Uterus (tissue), 2 donors: ENCODE measurements at regions not wholly inside any gene's neighbourhood (a gene's known extent, or its start where the extent isn't known, plus 50 kb on each side); places are given as distances from the start of the nearest gene placed in this dataset.

Experiments used
- POLR2A ChIP-seq, 2 donors: fragments of 450-650 bp; IDR thresholded peaks; one replicate each; pipeline ENCODE4 v1.6.1; 2016; ENCODE audit warnings: antibody characterized with exemption in 2 of 2, mild to moderate bottlenecking in 1 of 2, moderate library complexity in 1 of 2
- TF ChIP-seq, protein P1 (sequence below), 4 experiments: fragments of 200-600 bp in 2 of 4; fragments of 450-650 bp in 2 of 4; sonication (generic) in 2 of 4; IDR thresholded peaks; one replicate each; pipeline ENCODE4 v1.5.1; 2016 to 2019; ENCODE audit warnings: antibody characterized with exemption in 4 of 4, mild to moderate bottlenecking in 2 of 4, moderate library complexity in 1 of 4

DNA sequence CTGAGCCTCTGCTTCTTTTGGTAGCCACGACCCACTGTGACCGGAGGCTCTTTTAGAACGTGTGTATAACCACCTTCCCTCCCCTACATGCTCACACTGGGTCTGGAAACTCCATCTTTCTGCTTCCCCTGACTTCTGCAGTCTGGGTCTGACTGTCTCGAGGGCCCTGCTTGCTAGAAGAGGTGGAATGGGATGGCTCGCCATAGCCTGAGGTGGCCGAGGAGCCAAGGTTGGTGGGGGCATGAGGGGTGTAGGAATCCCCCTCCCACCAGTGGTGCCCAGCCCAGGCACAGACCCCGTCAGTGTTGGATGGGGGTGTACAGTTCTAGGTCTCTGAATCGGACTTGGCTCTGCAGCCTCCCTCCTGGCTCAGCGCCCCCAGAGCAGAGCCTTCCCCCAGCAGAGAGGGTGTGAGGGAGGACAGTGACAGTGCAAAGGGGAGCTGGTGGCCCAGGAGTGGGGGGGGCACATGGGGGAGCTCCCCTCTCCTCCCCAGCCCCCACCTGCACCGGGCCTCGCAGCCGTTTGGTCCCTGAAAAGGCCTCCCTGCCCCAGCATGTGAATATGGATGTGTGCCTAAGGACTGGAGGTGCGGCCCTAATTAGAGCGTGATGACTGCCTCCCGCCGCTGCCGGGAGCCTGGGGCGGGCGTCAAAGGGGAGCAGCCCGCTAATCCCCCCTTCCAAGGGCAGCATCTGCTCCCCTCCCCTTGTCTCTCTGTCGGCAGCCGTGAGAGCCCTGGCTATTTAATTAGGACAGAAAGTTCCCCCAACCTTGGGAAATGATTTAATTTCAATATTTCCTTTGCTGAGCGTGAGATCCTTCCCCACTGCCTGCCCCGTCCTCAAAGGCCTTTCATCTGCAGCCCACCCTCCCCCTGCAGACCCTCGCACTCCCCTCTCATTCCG is 196.2 kb upstream of the C14orf180 start:
- no peak for TF ChIP-seq POLR2A (IDR thresholded peaks at IDR 0.05)
- TF ChIP-seq, protein P1, sequence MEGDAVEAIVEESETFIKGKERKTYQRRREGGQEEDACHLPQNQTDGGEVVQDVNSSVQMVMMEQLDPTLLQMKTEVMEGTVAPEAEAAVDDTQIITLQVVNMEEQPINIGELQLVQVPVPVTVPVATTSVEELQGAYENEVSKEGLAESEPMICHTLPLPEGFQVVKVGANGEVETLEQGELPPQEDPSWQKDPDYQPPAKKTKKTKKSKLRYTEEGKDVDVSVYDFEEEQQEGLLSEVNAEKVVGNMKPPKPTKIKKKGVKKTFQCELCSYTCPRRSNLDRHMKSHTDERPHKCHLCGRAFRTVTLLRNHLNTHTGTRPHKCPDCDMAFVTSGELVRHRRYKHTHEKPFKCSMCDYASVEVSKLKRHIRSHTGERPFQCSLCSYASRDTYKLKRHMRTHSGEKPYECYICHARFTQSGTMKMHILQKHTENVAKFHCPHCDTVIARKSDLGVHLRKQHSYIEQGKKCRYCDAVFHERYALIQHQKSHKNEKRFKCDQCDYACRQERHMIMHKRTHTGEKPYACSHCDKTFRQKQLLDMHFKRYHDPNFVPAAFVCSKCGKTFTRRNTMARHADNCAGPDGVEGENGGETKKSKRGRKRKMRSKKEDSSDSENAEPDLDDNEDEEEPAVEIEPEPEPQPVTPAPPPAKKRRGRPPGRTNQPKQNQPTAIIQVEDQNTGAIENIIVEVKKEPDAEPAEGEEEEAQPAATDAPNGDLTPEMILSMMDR (IDR thresholded peaks at IDR 0.05): no peak
